VCaP (cell line): ENCODE measurements at regions not wholly inside any gene's neighbourhood (a gene's known extent, or its start where the extent isn't known, plus 50 kb on each side); places are given as distances from the start of the nearest gene placed in this dataset.
"Not testable (repeated sequence)": the region's sequence is repeated elsewhere in the genome, so short reads cannot be mapped to it uniquely, and the experiment has no call there.

Experiments
- H3K27ac ChIP-seq: fragments of 450-650 bp; 2 replicates; pipeline ENCODE4 v1.5.1; 2017
- TF ChIP-seq, protein P1 (sequence below): fragments of 450-650 bp; conservative IDR thresholded peaks from 2 replicates; pipeline ENCODE4 v1.5.1; 2017; ENCODE audit warnings: mild to moderate bottlenecking, moderate library complexity

DNA sequence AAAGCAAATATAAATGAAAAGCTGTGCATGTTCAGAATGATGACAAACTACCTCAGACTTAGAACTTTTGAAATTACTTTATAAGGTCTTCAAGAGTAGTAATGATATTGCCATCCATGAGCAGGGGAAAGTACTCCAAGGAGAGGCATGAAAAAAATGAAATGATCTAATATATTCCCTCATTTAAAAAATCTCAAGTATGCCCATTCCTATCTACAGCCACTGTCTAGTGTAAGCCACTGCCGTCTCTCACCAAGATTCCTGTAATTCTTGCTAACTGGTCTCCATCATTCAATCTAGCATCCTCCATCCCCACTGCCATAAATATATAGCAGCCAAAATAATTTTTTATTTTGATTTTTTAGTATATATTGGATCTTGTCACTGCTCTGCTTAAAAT, 258.8 kb downstream of the PLOD2 start:
- no peak overlapping the region for H3K27ac ChIP-seq
- TF ChIP-seq, protein P1, sequence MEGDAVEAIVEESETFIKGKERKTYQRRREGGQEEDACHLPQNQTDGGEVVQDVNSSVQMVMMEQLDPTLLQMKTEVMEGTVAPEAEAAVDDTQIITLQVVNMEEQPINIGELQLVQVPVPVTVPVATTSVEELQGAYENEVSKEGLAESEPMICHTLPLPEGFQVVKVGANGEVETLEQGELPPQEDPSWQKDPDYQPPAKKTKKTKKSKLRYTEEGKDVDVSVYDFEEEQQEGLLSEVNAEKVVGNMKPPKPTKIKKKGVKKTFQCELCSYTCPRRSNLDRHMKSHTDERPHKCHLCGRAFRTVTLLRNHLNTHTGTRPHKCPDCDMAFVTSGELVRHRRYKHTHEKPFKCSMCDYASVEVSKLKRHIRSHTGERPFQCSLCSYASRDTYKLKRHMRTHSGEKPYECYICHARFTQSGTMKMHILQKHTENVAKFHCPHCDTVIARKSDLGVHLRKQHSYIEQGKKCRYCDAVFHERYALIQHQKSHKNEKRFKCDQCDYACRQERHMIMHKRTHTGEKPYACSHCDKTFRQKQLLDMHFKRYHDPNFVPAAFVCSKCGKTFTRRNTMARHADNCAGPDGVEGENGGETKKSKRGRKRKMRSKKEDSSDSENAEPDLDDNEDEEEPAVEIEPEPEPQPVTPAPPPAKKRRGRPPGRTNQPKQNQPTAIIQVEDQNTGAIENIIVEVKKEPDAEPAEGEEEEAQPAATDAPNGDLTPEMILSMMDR = no peak

DNA sequence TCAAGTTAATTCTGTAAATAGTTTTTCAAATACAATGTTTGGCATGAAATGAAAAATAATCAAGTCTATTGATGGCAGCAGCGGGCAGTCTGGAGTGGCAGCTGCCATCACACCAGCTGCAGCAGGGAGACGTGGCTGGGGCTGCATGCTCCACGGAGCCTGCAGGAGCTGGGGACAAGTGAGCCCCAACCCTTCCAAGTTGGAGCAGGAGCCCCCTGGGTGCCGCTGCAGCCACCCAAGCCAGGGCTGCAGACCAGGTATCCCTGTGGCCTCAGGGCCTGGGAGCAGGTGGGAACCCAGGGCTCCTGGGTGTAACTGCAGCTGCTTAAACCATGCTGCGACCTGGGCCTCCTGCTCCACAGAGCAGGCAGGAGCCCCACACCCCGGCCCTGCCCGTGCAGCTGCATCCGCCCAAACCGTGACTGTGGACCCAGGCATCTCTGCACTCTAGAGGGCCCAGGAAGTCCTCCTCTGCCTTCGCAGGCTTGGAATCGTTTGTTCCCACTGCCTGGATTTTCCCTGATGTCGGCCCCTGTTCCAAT, 257.4 kb downstream of the PLOD2 start:
- TF ChIP-seq, protein P1 = no peak
- no peak overlapping the region for H3K27ac ChIP-seq

DNA sequence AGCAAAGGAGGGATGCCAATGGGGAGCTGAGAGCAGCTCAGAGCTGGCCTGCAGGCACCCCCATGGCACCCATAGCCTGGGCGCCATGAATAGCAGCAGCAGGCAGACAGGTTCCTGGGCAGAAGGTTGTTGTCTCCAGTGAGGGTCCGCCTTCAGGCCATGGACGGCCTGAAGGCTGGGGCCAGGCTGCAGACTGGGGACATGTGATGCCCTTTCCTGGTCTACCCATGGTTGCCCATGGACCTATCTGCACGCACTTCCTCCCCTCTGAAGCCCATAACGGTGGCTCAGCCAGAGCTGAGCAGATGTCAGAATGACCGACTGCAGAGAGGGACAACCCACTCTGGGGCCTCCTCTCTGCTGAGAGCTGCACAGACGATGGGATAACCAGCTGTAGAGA, 256.8 kb downstream of the PLOD2 start:
- no peak overlapping the region for H3K27ac ChIP-seq
- TF ChIP-seq, protein P1 = no peak

DNA sequence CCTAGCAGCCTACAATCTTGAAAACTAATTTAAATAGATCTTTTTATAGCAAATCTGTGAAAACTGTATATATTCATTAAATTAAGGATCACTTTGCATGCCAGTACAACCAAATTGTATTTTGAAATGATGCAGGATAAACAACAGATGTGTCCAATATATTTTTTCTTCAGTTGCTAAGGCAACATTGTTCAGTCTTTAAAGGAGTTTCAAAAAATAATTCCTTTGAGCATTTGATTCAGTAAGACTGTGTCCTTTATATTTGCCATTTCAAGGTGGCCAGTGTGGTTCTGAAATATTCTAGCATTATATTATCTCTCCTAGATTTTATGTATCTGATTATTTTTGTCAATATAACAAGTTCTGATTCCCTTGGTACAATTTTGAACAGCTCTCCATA, 254.7 kb downstream of the PLOD2 start:
- no peak overlapping the region for H3K27ac ChIP-seq
- TF ChIP-seq, protein P1 = no peak

DNA sequence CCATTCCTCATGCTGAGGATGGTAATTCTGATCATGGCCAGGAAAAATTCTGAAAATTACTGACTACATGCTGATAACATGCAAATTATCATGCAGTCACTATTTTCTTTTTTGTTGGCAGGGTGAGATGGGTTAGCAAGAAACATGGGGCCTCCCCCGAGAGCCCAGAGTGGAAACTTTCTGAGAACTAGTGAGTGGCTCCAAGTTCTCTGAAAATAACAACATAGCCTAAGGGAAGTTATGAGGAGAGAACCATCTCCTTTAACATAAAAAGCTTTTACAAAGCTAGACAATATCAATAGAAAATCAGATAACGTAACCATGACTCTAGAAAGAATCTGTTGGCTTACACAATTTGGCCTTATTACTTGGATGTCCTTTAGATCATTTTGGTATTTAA, 254.2 kb downstream of the PLOD2 start:
- H3K27ac ChIP-seq = no peak overlapping the region
- TF ChIP-seq, protein P1 = no peak

DNA sequence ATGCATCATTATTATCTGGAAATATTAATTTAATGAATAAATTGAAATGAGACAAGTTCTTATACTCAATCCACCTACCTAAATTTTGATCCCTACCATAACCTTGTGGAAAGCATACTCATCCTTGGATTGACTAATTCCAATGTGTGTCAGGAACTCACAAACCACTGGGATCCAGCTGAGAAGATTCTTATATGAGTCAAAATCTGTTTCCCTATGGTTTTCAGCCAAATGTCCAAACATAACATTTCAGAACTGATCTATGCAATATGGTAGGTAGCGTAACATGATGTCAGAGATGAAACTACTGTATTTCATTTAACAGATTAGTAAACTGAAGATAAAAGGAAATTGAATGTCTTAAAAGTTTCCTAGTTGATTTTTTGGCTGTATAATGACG, 250.0 kb downstream of the PLOD2 start:
- TF ChIP-seq, protein P1 = no peak
- H3K27ac ChIP-seq = no peak overlapping the region

DNA sequence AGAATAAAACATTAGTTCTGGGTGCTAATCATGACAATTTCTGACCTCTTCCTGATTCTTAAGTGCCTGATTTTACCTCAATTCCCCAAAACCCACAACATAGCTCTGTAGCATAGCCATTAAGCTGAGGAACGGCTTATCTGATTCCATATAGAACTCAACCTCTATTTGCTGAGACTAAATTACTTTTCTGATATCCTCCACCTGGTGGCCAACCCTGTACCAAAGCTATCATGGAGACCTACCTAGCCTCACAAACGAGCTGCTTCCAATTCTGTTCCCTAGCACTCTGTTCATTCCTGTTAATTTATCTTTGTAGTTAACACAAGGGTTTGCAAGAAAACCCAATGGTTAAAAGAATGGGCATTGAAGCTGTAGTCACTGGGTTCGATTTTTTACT, 245.2 kb downstream of the PLOD2 start:
- H3K27ac ChIP-seq = no peak overlapping the region
- TF ChIP-seq, protein P1 = no peak; the same call in 1 of the 2 replicates

DNA sequence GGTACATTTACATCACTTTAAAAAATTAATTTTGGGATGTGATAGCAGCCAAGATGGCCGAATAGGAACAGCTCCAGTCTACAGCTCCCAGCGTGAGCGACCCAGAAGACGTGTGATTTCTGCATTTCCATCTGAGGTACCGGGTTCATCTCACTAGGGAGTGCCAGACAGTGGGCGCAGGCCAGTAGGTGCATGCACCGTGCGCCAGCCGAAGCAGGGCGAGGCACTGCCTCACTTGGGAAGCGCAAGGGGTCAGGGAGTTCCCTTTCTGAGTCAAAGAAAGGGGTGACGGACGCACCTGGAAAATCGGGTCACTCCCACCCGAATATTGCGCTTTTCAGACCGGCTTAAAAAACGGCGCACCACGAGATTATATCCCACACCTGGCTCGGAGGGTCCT, 233.2 kb downstream of the PLOD2 start:
- H3K27ac ChIP-seq = not testable (repeated sequence)
